NB4 (cell line): ENCODE measurements at regions not wholly inside any gene's neighbourhood (a gene's known extent, or its start where the extent isn't known, plus 50 kb on each side); places are given as distances from the start of the nearest gene placed in this dataset.

Source experiments
- DNase-seq: peaks from one replicate; pipeline ENCODE4 v3.0.0; 2010; ENCODE audit warnings: low read depth
- H3K4me3 ChIP-seq: one replicate; pipeline ENCODE4 v1.5.1; 2011; ENCODE audit warnings: mild to moderate bottlenecking, low read depth, low read length, moderate library complexity
- CTCF ChIP-seq: IDR thresholded peaks from one replicate; pipeline ENCODE4 v1.5.1; 2012; ENCODE audit warnings: low read depth, low read length
- MAX ChIP-seq: IDR thresholded peaks from 2 replicates; pipeline ENCODE4 v1.6.1; 2011; ENCODE audit warnings: low read depth, low read length
- MYC ChIP-seq: IDR thresholded peaks from 2 replicates; pipeline ENCODE4 v1.6.1; 2011; ENCODE audit warnings: low read depth, low read length
- POLR2A ChIP-seq: IDR thresholded peaks from 2 replicates; pipeline ENCODE4 v1.6.1; 2011; ENCODE audit warnings: mild to moderate bottlenecking; ENCODE audit not compliant: insufficient read length; ENCODE audit errors: extremely low read depth

DNA sequence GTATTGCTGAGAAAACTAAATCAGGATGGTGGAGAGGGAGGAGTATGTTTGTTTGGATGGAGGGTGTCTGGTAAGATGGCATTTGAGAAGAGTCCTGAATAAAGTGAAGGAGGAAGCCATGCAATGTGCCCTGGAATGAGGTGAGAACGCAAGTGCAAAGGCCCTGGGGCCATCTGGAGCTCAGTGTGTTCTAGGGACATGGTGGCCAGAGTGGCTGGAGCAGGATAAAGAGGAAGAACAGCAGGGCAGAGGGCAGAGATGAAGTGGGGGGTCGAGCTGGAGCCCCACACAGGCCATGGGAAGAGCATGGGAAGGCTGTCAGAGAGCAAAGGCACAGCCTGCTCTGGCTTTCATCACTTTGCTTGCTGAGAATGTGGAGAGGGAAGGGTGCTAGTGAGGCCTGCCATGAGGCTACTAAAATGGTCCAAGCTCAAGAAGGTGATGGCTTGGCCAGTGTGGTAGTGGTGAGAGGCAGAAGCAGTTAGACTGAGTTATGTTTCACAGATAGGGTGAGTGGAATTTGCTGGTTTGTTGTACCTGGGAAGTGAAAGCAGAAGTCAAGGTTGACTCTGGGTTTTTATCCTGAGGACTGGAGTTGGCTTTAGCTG lies 234.1 kb downstream of the FOXL1 start:
- no peak for DNase-seq
- no peak for TF ChIP-seq MYC
- no peak for TF ChIP-seq MAX
- TF ChIP-seq CTCF = no peak
- no peak for TF ChIP-seq POLR2A

GRCh38 chr16:86814256-86814655 lies 235.9 kb downstream of the FOXL1 start:
- TF ChIP-seq MAX (no peak), MYC (no peak), POLR2A (no peak), CTCF (no peak)
- no peak for DNase-seq
- H3K4me3 ChIP-seq = no peak overlapping the region

More for the DNA sequence above, 234.1 kb downstream of the FOXL1 start:
- no peak overlapping the region for H3K4me3 ChIP-seq

- no peak overlapping the region for H3K4me3 ChIP-seq
- no peak for DNase-seq
- TF ChIP-seq MAX (no peak), POLR2A (no peak), CTCF (no peak), MYC (no peak)
Measured at GRCh38 chr16:86816930-86817625, 238.7 kb downstream of the FOXL1 start.

- no peak for DNase-seq
- H3K4me3 ChIP-seq = no peak overlapping the region
- TF ChIP-seq MAX (no peak), MYC (no peak)
Measured at GRCh38 chr16:86818671-86819532, 240.6 kb downstream of the FOXL1 start.

- no peak overlapping the region for H3K4me3 ChIP-seq
- no peak for TF ChIP-seq MYC
- TF ChIP-seq CTCF = no peak
- no peak for TF ChIP-seq MAX
- no peak for TF ChIP-seq POLR2A
- DNase-seq = no peak
Measured at GRCh38 chr16:86819533-86819892, 241.2 kb downstream of the FOXL1 start.
